OCI-LY7 (cell line): ENCODE measurements at regions not wholly inside any gene's neighbourhood (a gene's known extent, or its start where the extent isn't known, plus 50 kb on each side); places are given as distances from the start of the nearest gene placed in this dataset.

Experiments used
- BruUV-seq: library from RNA; stranded (reverse); fragments of 400-500 nt; replicated peaks from 2 replicates; lab custom pipeline; 2021; lab: Mats Ljungman, UMichigan
- CTCF ChIA-PET: fragments of 300-600 bp; sonication (Branson Sonifier 250); formaldehyde crosslinking; loops from one replicate; lab custom pipeline; 2022; ENCODE audit warnings: antibody characterized with exemption; ENCODE audit not compliant: unreplicated experiment; lab: Charles Lee
- POLR2A ChIA-PET: fragments of 300-600 bp; sonication (Branson Sonifier 250); formaldehyde crosslinking; loops from one replicate; lab custom pipeline; 2022; ENCODE audit warnings: antibody characterized with exemption; lab: Charles Lee
- DNase-seq: peaks from one replicate; pipeline ENCODE4 v3.0.0-alpha.2; 2015; ENCODE audit warnings: low spot score
- H2AFZ ChIP-seq: fragments of 200-600 bp; sonication (generic), shearing (Covaris generic); 2 replicates; pipeline ENCODE4 v1.6.1; 2014; ENCODE audit warnings: mild to moderate bottlenecking, antibody characterized with exemption, low read length, moderate library complexity
- H3K27ac ChIP-seq: fragments of 200-600 bp; sonication (generic); 2 replicates; pipeline ENCODE4 v1.5.1; 2014; ENCODE audit warnings: mixed run types, low read depth, mild to moderate bottlenecking, moderate library complexity, low read length, inconsistent platforms; ENCODE audit not compliant: poor library complexity, severe bottlenecking
- H3K36me3 ChIP-seq: fragments of 200-600 bp; sonication (generic); 2 replicates; pipeline ENCODE4 v1.6.1; 2014; ENCODE audit warnings: mild to moderate bottlenecking, antibody characterized with exemption, low read length, moderate library complexity, mixed read lengths; ENCODE audit not compliant: insufficient read depth
- H3K4me1 ChIP-seq: fragments of 200-600 bp; sonication (generic); 2 replicates; pipeline ENCODE4 v1.5.1; 2014; ENCODE audit warnings: mild to moderate bottlenecking, low read length; ENCODE audit not compliant: insufficient read depth, poor library complexity, severe bottlenecking
- H3K4me2 ChIP-seq: fragments of 200-600 bp; sonication (generic); 2 replicates; pipeline ENCODE4 v1.6.1; 2014; ENCODE audit warnings: mild to moderate bottlenecking, low read length
- H3K4me3 ChIP-seq: fragments of 200-600 bp; sonication (generic); 2 replicates; pipeline ENCODE4 v1.5.1; 2014; ENCODE audit warnings: mild to moderate bottlenecking, low read depth, low read length; ENCODE audit not compliant: poor library complexity, severe bottlenecking
- H3K79me2 ChIP-seq: fragments of 200-600 bp; sonication (generic); 2 replicates; pipeline ENCODE4 v1.6.1; 2016; ENCODE audit warnings: low read depth, mild to moderate bottlenecking, low read length, moderate library complexity, mixed read lengths; ENCODE audit not compliant: insufficient read depth
- H3K9me2 ChIP-seq: fragments of 200-600 bp; sonication (generic); 2 replicates; pipeline ENCODE4 v1.6.1; 2016; ENCODE audit warnings: mild to moderate bottlenecking, low read length, mixed read lengths; ENCODE audit not compliant: insufficient read depth
- H3K9me3 ChIP-seq: fragments of 200-600 bp; sonication (generic); 2 replicates; pipeline ENCODE4 v1.6.1; 2014; ENCODE audit warnings: mild to moderate bottlenecking, mixed run types, low read length, mixed read lengths
- H4K20me1 ChIP-seq: fragments of 200-600 bp; sonication (generic); 2 replicates; pipeline ENCODE4 v1.6.1; 2014; ENCODE audit warnings: mild to moderate bottlenecking, antibody characterized with exemption, low read length, moderate library complexity, mixed read lengths; ENCODE audit not compliant: insufficient read depth
- EZH2phosphoT487 ChIP-seq: fragments of 200-600 bp; sonication (generic); IDR thresholded peaks from 2 replicates; pipeline ENCODE4 v1.6.1; 2018; ENCODE audit warnings: low read depth, borderline replicate concordance, mild to moderate bottlenecking, mixed run types, antibody characterized with exemption, low read length, moderate library complexity, mixed read lengths
- intact Hi-C: fragments of 100-400 bp; cut with micrococcal nuclease; formaldehyde crosslinking; loops from one replicate; pipeline ENCODE4 v1.10.0; 2022; ENCODE audit not compliant: unreplicated experiment
- TF ChIP-seq, protein P1 (sequence below): fragments of 200-600 bp; sonication (generic); conservative IDR thresholded peaks from 2 replicates; pipeline ENCODE4 v1.5.1; 2014; ENCODE audit warnings: mild to moderate bottlenecking, antibody characterized with exemption, low read length, moderate library complexity, mixed read lengths

DNA sequence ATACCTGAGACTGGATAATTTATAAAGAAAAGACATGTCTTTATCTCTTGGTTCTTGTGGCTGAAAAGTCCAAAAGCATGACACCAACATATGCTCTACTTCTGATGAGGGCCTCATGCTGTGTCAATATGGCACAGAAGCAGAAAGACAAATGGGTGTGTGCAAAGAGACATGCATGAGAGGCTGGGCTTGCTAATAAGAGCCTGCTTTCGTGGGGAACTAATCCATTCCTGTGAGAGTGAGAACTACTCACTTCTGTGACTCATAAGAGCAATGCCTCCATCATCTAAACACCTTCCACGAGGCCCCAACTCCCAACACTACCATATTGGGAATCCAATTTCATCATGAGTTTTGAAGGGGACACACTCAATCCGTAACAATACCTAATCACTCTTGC is 340.0 kb upstream of the DUSP10 start:
- DNase-seq: no peak
- H3K9me3 ChIP-seq: no peaks in the 10 kb centered on the region
- TF ChIP-seq EZH2phosphoT487: no peak
- TF ChIP-seq, protein P1, sequence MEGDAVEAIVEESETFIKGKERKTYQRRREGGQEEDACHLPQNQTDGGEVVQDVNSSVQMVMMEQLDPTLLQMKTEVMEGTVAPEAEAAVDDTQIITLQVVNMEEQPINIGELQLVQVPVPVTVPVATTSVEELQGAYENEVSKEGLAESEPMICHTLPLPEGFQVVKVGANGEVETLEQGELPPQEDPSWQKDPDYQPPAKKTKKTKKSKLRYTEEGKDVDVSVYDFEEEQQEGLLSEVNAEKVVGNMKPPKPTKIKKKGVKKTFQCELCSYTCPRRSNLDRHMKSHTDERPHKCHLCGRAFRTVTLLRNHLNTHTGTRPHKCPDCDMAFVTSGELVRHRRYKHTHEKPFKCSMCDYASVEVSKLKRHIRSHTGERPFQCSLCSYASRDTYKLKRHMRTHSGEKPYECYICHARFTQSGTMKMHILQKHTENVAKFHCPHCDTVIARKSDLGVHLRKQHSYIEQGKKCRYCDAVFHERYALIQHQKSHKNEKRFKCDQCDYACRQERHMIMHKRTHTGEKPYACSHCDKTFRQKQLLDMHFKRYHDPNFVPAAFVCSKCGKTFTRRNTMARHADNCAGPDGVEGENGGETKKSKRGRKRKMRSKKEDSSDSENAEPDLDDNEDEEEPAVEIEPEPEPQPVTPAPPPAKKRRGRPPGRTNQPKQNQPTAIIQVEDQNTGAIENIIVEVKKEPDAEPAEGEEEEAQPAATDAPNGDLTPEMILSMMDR: no peak
- H4K20me1 ChIP-seq: no peaks in the 10 kb centered on the region
- ChIA-PET POLR2A (no interaction called here), CTCF (no interaction called here)
- H3K4me2 ChIP-seq: no peak overlapping the region
- no peaks in the 10 kb centered on the region for H3K4me1 ChIP-seq
- no peaks in the 10 kb centered on the region for H3K79me2 ChIP-seq
- H3K36me3 ChIP-seq: no peaks in the 10 kb centered on the region
- intact Hi-C loops: no loop called here
- no TSS peak for BruUV-seq
- no peaks in the 10 kb centered on the region for H3K9me2 ChIP-seq
- no peak overlapping the region for H2AFZ ChIP-seq
- H3K4me3 ChIP-seq: no peak overlapping the region
- no peak overlapping the region for H3K27ac ChIP-seq

DNA sequence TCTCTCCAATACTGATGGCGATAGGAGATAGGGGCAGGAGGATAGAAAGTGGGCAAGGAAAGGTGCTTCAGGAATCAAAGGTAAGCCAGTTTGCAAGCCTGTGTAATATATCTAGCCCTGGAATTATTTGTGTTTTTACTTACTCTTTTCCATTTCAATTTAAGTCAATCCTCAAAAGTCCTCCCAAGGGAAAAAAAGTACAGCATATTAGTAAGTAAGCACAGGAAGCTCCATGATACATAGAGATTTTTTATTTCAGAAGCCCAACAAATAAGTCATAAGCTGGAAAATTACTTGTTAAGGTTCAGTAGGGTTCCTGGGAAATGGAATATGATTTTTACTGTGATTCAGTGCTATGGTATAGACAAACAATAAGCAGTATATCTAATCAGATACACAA is 337.7 kb upstream of the DUSP10 start:
- BruUV-seq: no TSS peak
- POLR2A ChIA-PET: interaction anchor here (0.6 kb wide), 1 partner anchor 375 kb away, joined by 3 read pairs; no protein-coding TSS in a partner anchor
- Histone ChIP-seq H3K36me3 (no peaks in the 10 kb centered on the region), H3K9me3 (no peaks in the 10 kb centered on the region), H3K4me3 (no peak overlapping the region), H3K9me2 (no peaks in the 10 kb centered on the region), H2AFZ (no peak overlapping the region), H3K4me1 (no peaks in the 10 kb centered on the region), H3K27ac (no peak overlapping the region), H4K20me1 (no peaks in the 10 kb centered on the region), H3K4me2 (no peak overlapping the region), H3K79me2 (no peaks in the 10 kb centered on the region)
- CTCF ChIA-PET: no interaction called here
- no peak for TF ChIP-seq EZH2phosphoT487
- TF ChIP-seq, protein P1: no peak
- no peak for DNase-seq
- intact Hi-C loops: no loop called here

DNA sequence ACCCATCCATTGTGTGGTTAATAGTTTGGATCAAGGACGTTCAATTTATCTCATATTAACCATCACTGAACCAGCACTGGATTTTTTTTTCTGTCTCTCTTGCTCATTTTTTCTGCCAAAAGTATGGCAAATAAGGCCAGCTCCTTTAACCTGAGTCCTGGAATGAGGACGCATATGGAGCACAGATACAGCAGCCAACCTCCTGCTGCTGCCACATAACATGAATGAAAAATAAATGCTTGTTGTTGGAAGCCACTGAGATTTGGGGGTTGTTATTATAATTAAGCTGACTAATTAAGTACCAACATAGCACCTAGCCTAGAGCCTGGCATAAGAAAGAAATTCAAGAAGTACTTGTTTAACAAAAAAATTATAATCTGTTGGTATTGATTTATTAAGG is 335.3 kb upstream of the DUSP10 start:
- BruUV-seq: no TSS peak
- TF ChIP-seq, protein P1: no peak
- no peak for TF ChIP-seq EZH2phosphoT487
- H3K4me1 ChIP-seq: no peaks in the 10 kb centered on the region

More for the DNA sequence above, 335.3 kb upstream of the DUSP10 start:
- POLR2A ChIA-PET: no interaction called here
- CTCF ChIA-PET: no interaction called here
- Histone ChIP-seq H3K4me2 (no peak overlapping the region), H3K27ac (no peak overlapping the region), H3K9me3 (no peaks in the 10 kb centered on the region), H3K4me3 (no peak overlapping the region), H4K20me1 (no peaks in the 10 kb centered on the region), H3K36me3 (no peaks in the 10 kb centered on the region), H3K79me2 (no peaks in the 10 kb centered on the region), H2AFZ (no peak overlapping the region), H3K9me2 (no peaks in the 10 kb centered on the region)
- intact Hi-C loops: no loop called here
- DNase-seq: no peak
